Activated naive CD8-positive, alpha-beta T cell treated with anti-CD3 and anti-CD28 coated beads, Interleukin-2, amount 10 ng/mL, durations not matched to agents 7 days and 5 days (primary cell): ENCODE measurements at regions not wholly inside any gene's neighbourhood (a gene's known extent, or its start where the extent isn't known, plus 50 kb on each side); places are given as distances from the start of the nearest gene placed in this dataset.
"Not testable (repeated sequence)": the region's sequence is repeated elsewhere in the genome, so short reads cannot be mapped to it uniquely, and the experiment has no call there.

Experiments used
- ATAC-seq: fragments of 150-1000 bp; cut with Tn5 transposase; one replicate; pipeline ENCODE4 v1.10.0; 2021; ENCODE audit warnings: low read depth, moderate library complexity
- POLR2A ChIA-PET: fragments of 350-600 bp; sonication (Branson Sonifier 250); formaldehyde crosslinking; loops from one replicate; lab custom pipeline; 2021; ENCODE audit warnings: antibody characterized with exemption; lab: Charles Lee
- DNase-seq: peaks from one replicate; pipeline ENCODE4 v3.0.0; 2021
- H3K27ac Mint-ChIP-seq: one replicate; pipeline ENCODE4 v1.8.0; 2022; ENCODE audit warnings: mild to moderate bottlenecking, mixed read lengths
- H3K27me3 Mint-ChIP-seq: one replicate; pipeline ENCODE4 v1.8.0; 2022; ENCODE audit warnings: mild to moderate bottlenecking, moderate library complexity, mixed read lengths
- H3K36me3 Mint-ChIP-seq: one replicate; pipeline ENCODE4 v1.8.0; 2021; ENCODE audit warnings: mild to moderate bottlenecking, mixed read lengths
- H3K4me1 Mint-ChIP-seq: one replicate; pipeline ENCODE4 v1.8.0; 2021; ENCODE audit warnings: mixed read lengths
- H3K4me3 Mint-ChIP-seq: one replicate; pipeline ENCODE4 v1.8.0; 2022; ENCODE audit warnings: mild to moderate bottlenecking, moderate library complexity, mixed read lengths
- H3K9me3 Mint-ChIP-seq: one replicate; pipeline ENCODE4 v1.8.0; 2021; ENCODE audit warnings: mixed read lengths

DNA sequence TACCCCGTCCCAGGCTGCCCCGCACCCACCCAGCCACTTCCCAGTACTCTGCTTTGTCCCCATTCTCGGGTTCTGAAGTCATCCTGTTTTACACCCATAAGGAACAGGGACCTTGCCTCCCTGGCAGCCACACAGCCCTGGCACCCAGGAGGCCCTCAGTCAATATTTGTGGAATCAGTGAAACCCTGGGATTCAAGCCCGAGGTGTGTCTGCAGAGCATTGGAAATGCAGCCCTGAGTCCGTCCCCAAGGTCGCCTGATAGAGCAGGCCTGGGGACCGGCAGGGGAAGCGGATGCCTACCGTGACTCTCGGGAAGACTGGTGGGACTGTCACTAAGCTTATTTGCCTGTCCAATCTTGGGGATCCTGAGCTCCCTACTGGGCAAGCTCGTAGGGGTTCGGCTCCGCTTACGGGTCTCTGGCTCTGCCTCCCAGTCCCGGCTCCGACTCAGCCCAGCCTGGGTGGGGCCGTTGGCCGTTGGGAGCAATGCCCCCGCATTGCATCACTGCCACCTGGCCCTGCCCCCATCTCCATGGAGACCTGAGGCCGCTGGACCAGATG lies 64.4 kb upstream of the TAMM41 start:
- POLR2A ChIA-PET: no interaction called here
- peaks cover 4% of the 10 kb centered on the region for H3K27me3 Mint-ChIP-seq
- no peaks in the 10 kb centered on the region for H3K4me1 Mint-ChIP-seq
- ATAC-seq: no peak
- no peaks in the 10 kb centered on the region for H3K9me3 Mint-ChIP-seq
- DNase-seq: no peak
- H3K36me3 Mint-ChIP-seq: no peaks in the 10 kb centered on the region
- no peak overlapping the region for H3K4me3 Mint-ChIP-seq
- H3K27ac Mint-ChIP-seq: no peak overlapping the region

DNA sequence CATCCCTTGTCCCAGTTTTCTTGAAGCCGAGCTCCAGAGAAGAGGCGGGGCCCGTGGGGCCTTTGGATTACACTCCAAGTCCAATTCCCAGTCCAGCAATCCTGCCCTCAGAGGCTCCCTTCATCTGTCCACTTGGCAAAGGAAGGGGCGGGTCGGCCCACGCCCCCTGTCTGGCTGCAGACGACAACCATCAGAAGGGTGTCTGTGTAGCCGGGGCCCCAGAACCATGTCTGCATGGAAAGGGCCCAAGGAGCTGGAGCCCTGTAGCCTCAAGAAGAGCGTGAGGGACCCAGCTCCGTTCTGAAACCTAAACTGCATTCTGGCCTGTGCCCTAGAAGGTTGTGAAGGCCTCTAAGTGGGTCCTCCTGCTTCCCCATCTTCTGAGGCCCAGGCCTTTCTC lies 65.2 kb upstream of the TAMM41 start:
- POLR2A ChIA-PET, H3K27me3 Mint-ChIP-seq, DNase-seq, H3K36me3 Mint-ChIP-seq, ATAC-seq, H3K4me1 Mint-ChIP-seq, H3K4me3 Mint-ChIP-seq, H3K27ac Mint-ChIP-seq, H3K9me3 Mint-ChIP-seq: not testable (repeated sequence)

DNA sequence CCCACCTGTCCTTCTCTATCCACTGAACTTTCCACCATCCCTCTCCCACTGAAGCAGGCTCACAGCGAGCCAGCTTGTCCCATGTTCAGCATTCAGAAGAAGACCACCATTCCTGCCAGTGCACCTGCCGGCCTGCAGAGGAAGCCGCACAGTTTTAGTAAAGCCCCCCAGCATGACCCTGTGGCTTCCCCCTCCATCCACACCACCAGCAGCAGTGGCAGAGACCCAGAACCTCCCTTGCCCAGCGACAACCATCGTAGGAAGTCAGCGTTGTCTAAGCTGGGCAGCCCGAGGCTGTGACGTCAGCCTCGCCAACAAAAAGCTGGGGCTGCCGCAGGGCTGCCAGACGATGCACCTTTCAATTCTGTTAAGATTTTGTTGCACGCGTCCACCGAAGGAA lies 66.6 kb upstream of the TAMM41 start:
- Mint-ChIP-seq H3K27ac (no peak overlapping the region), H3K9me3 (no peaks in the 10 kb centered on the region), H3K4me1 (no peaks in the 10 kb centered on the region), H3K27me3 (no peaks in the 10 kb centered on the region), H3K36me3 (no peaks in the 10 kb centered on the region), H3K4me3 (no peak overlapping the region)
- POLR2A ChIA-PET: no interaction called here
- DNase-seq (no peak), ATAC-seq (no peak)

DNA sequence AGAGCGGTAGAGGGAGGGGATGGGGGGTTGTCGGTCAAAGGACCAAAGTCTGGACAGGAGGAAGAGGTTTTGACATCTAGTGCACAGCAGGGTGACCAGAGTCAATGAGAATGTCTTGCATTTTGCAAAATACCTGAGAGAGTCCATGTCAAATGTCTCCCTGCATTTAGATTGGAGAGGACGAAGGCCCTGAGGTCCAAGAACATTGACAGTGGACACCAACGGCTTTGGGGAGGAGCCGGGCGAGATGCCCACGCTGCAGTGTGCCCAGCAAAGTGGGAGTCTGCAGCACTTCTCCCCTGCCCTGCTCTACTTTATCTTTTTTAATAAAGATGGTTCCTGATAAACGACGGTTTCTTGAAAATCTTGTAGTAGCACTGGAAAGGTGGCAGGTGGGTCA lies 67.4 kb upstream of the TAMM41 start:
- ATAC-seq (no peak), DNase-seq (no peak)
- Mint-ChIP-seq H3K4me3 (no peak overlapping the region), H3K9me3 (no peaks in the 10 kb centered on the region), H3K4me1 (no peaks in the 10 kb centered on the region), H3K27ac (no peak overlapping the region), H3K27me3 (no peaks in the 10 kb centered on the region), H3K36me3 (no peaks in the 10 kb centered on the region)
- POLR2A ChIA-PET: no interaction called here

DNA sequence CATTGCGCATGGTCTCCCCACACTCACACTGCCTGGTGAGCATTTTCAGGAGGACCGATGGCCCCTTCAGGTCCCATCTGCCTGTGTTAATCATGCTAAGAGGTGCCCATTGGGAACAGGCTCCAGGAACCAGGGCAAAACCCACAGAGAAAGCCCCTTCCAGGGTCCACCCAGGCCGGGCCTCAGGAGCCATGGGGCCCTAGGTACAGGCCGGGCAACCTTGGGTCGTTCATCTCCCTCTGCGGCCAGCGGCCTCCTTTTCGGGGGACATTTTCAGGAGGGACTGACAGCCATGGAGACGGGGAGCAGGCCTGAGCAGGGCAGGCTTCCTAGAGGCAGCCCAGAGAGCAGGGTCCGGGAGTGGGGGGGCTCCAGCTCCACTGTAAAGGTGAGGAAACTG lies 68.0 kb upstream of the TAMM41 start:
- H3K36me3 Mint-ChIP-seq: no peaks in the 10 kb centered on the region
- DNase-seq (no peak), ATAC-seq (no peak)
- POLR2A ChIA-PET: no interaction called here
- no peaks in the 10 kb centered on the region for H3K27me3 Mint-ChIP-seq
- H3K4me1 Mint-ChIP-seq: no peaks in the 10 kb centered on the region
- H3K4me3 Mint-ChIP-seq: no peak overlapping the region
- no peaks in the 10 kb centered on the region for H3K9me3 Mint-ChIP-seq
- H3K27ac Mint-ChIP-seq: no peak overlapping the region

DNA sequence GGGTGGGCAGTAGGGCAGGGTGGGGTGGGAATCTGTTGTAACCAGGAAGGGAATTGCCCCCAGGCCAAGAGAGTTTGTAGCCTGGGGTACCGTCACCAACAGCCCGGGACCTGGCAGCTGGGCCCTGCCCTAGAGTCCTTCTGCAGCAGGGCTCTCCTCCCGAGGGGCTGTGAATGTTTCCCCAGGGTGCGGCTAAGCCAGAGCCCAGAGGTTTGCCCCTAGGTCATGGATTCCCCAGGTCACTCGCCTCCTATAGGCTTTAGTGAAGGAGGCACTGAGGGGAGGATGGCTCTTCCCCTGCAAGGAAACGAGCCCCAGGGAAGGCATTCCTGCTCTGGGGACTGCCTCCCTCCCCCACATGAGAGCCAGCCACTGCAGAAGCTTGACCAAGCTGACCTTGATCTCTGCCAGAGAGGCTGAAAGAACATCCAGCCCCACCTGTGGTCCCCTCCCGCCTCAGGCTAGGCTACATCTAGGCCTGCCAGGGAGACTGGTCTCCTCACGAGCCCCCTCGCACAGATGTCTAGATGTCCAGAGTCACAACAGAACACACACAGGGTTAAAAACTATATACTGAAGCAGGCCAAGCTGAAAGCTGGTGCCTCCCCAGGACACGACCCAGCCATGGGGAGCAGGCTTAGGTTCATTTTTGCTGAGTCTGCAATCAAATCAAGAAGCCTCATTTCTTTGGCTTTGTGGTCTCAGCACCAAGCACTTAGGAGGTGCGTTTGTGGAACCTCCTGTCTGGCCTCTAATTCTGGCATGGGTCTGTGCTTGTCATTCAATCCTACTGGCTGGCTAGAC lies 69.1 kb upstream of the TAMM41 start:
- H3K27me3 Mint-ChIP-seq: no peaks in the 10 kb centered on the region
- no peak overlapping the region for H3K4me3 Mint-ChIP-seq
- H3K27ac Mint-ChIP-seq: no peak overlapping the region
- H3K9me3 Mint-ChIP-seq: no peaks in the 10 kb centered on the region
- ATAC-seq (no peak), DNase-seq (no peak)
- H3K36me3 Mint-ChIP-seq: no peaks in the 10 kb centered on the region
- H3K4me1 Mint-ChIP-seq: no peaks in the 10 kb centered on the region
- POLR2A ChIA-PET: no interaction called here

DNA sequence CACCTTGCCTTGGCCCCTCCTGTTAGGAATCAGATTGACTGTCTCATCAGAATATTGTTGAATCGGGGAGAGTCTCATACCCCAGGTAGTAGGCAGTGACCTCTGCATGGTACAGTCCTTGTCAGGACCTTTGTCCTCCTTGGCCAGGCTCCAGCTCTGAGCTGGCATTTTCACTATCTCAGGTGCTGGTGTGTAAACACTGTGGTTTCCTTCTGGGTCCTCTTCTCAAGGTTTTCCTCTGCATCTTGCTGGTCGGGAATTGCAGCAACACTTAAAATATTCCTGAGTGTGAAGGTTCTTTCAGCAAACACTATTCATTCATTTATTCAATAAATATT lies 69.7 kb upstream of the TAMM41 start:
- H3K27ac Mint-ChIP-seq, ATAC-seq, H3K4me1 Mint-ChIP-seq, POLR2A ChIA-PET, H3K36me3 Mint-ChIP-seq, DNase-seq, H3K4me3 Mint-ChIP-seq, H3K9me3 Mint-ChIP-seq, H3K27me3 Mint-ChIP-seq: not testable (repeated sequence)

DNA sequence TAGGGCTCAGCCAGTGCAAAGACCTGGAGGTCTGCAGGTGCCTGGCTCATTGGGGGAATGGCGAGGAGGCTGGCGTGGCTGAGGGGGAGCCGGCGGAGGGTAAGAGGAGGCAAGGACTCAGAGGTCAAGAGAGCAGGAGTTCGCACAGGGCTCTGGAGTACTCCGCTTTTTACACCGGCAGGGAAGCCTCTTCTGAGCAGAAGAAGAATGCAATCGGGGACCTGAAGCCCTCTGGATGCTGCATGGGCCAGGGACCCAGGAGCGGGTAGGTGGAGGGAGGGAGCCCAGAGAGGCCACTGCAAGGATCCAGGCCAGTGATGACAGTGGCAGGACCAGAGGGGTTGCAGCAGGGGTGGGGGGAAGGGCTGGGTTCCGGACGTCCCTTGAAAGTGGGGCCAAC lies 70.4 kb upstream of the TAMM41 start:
- Mint-ChIP-seq H3K4me1 (no peaks in the 10 kb centered on the region), H3K9me3 (no peaks in the 10 kb centered on the region), H3K27ac (no peak overlapping the region), H3K4me3 (no peak overlapping the region), H3K27me3 (peaks cover 3% of the 10 kb centered on the region), H3K36me3 (no peaks in the 10 kb centered on the region)
- ATAC-seq (no peak), DNase-seq (no peak)
- POLR2A ChIA-PET: no interaction called here

DNA sequence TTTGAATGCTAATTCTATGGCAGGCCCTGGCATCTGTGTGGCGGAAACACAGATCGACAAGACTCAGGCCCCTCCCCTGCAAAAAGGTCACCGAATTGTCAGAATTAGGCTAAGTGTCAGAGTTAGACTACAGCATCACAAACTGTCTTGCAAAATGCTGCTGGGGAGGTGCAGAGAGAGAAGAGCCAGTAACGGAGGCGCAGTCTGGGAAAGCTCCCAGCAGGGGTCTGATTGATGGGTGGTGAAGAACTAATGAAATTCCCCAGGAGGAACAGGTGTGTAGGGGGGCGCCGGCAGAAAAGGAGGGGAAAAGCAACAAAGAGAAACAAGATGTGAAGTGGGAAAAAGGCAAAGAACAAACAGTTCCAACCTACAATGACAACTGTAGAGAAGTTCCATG lies 72.7 kb upstream of the TAMM41 start:
- no peaks in the 10 kb centered on the region for H3K9me3 Mint-ChIP-seq
- POLR2A ChIA-PET: no interaction called here
- ATAC-seq: no peak
- no peaks in the 10 kb centered on the region for H3K4me1 Mint-ChIP-seq
- no peaks in the 10 kb centered on the region for H3K36me3 Mint-ChIP-seq
- peaks cover 4% of the 10 kb centered on the region for H3K27me3 Mint-ChIP-seq
- no peak for DNase-seq
- no peak overlapping the region for H3K4me3 Mint-ChIP-seq
- no peak overlapping the region for H3K27ac Mint-ChIP-seq

DNA sequence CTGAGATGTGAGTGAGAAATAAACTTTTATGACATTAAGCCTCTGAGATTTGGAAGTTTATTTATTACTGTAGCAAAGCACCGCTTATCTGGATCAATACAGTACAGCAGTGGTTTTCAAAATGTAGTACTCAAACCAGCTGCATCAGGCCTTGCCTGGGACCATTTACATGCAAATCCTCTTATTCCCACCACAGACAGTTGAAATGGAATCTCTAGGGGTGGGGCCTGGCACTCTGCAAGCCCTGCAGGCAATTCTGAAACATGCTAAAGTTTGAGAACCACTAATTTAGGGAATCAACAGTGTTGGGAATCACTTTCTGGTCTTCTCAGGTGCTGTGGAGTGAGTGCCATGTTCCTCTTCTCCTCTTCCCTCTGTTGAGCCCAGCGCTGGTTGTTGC lies 77.8 kb upstream of the TAMM41 start:
- Mint-ChIP-seq H3K36me3 (no peaks in the 10 kb centered on the region), H3K9me3 (no peaks in the 10 kb centered on the region), H3K4me3 (no peak overlapping the region), H3K4me1 (no peaks in the 10 kb centered on the region), H3K27me3 (peaks cover 10% of the 10 kb centered on the region), H3K27ac (no peak overlapping the region)
- POLR2A ChIA-PET: no interaction called here
- no peak for ATAC-seq
- no peak for DNase-seq

DNA sequence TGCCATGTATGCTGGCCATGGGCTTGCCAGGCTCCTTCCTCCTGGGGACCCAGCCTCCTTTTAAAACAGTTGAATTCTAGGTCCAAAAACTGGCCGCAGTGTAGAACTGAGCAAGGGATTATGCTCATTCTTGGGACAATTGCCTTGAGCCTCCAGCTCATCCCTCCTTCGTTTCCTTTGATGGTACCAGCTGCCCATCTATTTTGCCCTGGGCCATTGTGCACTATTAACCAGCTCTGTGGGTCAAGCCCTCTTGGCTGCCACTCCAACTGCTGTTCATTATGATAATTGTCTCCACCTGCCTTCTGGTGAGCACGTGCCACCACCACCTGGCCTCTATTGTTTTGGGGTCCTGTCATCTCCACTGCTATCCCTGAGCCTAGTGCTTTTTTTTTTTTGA lies 75.8 kb upstream of the SYN2 start:
- ATAC-seq: no peak
- POLR2A ChIA-PET: no interaction called here
- Mint-ChIP-seq H3K9me3 (peaks cover 2% of the 10 kb centered on the region), H3K27me3 (peaks cover 8% of the 10 kb centered on the region), H3K4me1 (no peaks in the 10 kb centered on the region), H3K36me3 (no peaks in the 10 kb centered on the region), H3K27ac (no peak overlapping the region), H3K4me3 (no peak overlapping the region)
- no peak for DNase-seq

DNA sequence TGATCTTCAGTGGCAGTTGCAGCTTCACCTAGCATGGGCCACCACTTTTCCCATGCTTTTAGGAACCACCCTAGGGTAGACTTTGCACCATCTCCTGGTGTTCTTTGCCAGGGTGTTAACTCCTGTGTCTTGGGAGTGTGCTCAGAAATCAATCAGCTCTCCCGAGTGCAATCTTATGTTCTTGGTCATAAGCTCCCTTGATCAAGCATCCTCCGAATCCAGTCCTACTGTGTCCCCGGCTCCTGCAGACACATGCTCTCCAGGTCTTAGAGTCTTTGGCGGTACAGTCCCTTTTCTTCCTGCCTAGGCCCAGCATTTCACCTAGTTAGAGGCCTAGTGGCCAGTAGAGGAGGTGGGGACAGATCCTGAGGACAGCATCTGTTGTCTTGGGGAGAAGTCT lies 74.7 kb upstream of the SYN2 start:
- POLR2A ChIA-PET: no interaction called here
- Mint-ChIP-seq H3K4me3 (no peak overlapping the region), H3K27ac (no peak overlapping the region), H3K4me1 (no peaks in the 10 kb centered on the region), H3K36me3 (no peaks in the 10 kb centered on the region), H3K9me3 (peaks cover 2% of the 10 kb centered on the region), H3K27me3 (peaks cover 8% of the 10 kb centered on the region)
- DNase-seq: no peak
- ATAC-seq: no peak

DNA sequence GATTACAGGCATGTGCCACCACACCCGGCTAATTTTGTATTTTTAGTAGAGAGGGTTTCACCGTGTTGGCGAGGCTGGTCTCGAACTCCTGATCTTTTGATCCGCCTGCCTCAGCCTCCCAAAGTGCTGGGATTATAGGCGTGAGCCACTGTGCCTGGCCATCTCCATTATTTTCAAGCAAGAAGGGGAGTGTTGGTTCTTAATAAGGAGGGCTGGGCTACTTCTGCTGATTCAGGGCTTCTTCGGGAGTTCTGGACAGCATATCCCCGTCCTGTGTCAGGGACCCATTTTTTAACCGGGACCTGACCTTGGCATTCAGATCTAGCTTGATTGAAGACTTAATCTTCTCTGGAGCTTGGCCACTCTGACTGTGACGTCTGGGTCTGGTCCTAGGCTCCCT lies 74.1 kb upstream of the SYN2 start:
- H3K4me3 Mint-ChIP-seq: no peak overlapping the region
- H3K27me3 Mint-ChIP-seq: peaks cover 4% of the 10 kb centered on the region
- H3K36me3 Mint-ChIP-seq: no peaks in the 10 kb centered on the region
- ATAC-seq (no peak), DNase-seq (no peak)
- H3K4me1 Mint-ChIP-seq: no peaks in the 10 kb centered on the region
- H3K9me3 Mint-ChIP-seq: peaks cover 2% of the 10 kb centered on the region
- POLR2A ChIA-PET: no interaction called here
- no peak overlapping the region for H3K27ac Mint-ChIP-seq

DNA sequence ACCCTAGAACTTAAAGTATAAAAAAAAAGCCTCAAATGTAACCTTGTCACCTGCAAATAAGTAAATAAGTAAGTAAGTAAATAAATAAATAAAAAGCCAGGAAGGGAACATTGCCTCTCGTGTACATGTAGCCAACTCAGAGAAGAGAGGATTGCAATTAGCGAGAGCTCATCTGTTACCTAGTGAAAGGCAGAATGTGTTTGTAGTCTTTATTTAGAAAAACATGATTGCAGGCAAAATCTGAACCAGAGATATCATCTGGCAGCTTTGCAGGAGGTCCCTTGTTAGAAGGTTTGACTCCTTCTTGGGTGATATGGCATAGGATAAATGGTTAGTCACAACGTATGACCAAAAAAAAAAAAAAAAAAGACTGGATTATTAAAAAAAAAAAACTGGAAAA lies 71.6 kb upstream of the SYN2 start:
- Mint-ChIP-seq H3K4me1 (no peaks in the 10 kb centered on the region), H3K27ac (no peak overlapping the region), H3K4me3 (no peak overlapping the region), H3K36me3 (no peaks in the 10 kb centered on the region), H3K9me3 (peaks cover 2% of the 10 kb centered on the region), H3K27me3 (peaks cover 2% of the 10 kb centered on the region)
- DNase-seq: no peak
- POLR2A ChIA-PET: no interaction called here
- ATAC-seq: no peak
